RWPE2 (cell line): ENCODE measurements at regions not wholly inside any gene's neighbourhood (a gene's known extent, or its start where the extent isn't known, plus 50 kb on each side); places are given as distances from the start of the nearest gene placed in this dataset.

ENCODE experiments used
- ATAC-seq: fragments of 200-7000 bp; cut with Tn5 transposase; 3 replicates; pipeline ENCODE4 v1.9.1; 2021; ENCODE audit warnings: low read depth
- DNase-seq: peaks from one replicate; pipeline ENCODE4 v3.0.0-alpha.2; 2020; ENCODE audit warnings: low spot score
- H3K27ac ChIP-seq: fragments of 450-650 bp; 2 replicates; pipeline ENCODE4 v1.5.1; 2017; ENCODE audit warnings: mild to moderate bottlenecking; ENCODE audit not compliant: poor library complexity, severe bottlenecking
- H3K27me3 ChIP-seq: fragments of 250-450 bp; sonication (Bioruptor Pico); 2 replicates; pipeline ENCODE4 v1.5.1; 2021; ENCODE audit warnings: mild to moderate bottlenecking, moderate library complexity; ENCODE audit not compliant: insufficient read depth, poor library complexity, severe bottlenecking
- H3K36me3 ChIP-seq: fragments of 250-450 bp; sonication (Bioruptor Pico); 2 replicates; pipeline ENCODE4 v1.5.1; 2020; ENCODE audit warnings: low read depth, mild to moderate bottlenecking, moderate library complexity
- H3K4me1 ChIP-seq: fragments of 250-450 bp; sonication (Bioruptor Pico); 2 replicates; pipeline ENCODE4 v1.5.1; 2021; ENCODE audit warnings: mild to moderate bottlenecking, moderate library complexity; ENCODE audit not compliant: insufficient read depth, poor library complexity, severe bottlenecking
- H3K4me3 ChIP-seq: fragments of 250-450 bp; sonication (Bioruptor Pico); 2 replicates; pipeline ENCODE4 v1.5.1; 2021; ENCODE audit warnings: mild to moderate bottlenecking, moderate library complexity; ENCODE audit not compliant: severe bottlenecking
- H3K9me3 ChIP-seq: fragments of 250-450 bp; sonication (Bioruptor Pico); 2 replicates; pipeline ENCODE4 v1.5.1; 2021; ENCODE audit warnings: mild to moderate bottlenecking, moderate library complexity; ENCODE audit not compliant: severe bottlenecking
- CTCF ChIP-seq: fragments of 450-650 bp; IDR thresholded peaks from one replicate; pipeline ENCODE4 v1.5.1; 2017; ENCODE audit warnings: mild to moderate bottlenecking, moderate library complexity; ENCODE audit not compliant: poor library complexity, severe bottlenecking

- no peaks in the 10 kb centered on the region for H3K9me3 ChIP-seq
- H3K4me3 ChIP-seq = no peak overlapping the region
- H3K36me3 ChIP-seq = no peaks in the 10 kb centered on the region
- no peaks in the 10 kb centered on the region for H3K27me3 ChIP-seq
- H3K4me1 ChIP-seq = no peaks in the 10 kb centered on the region
- TF ChIP-seq CTCF = no peak
- ATAC-seq (no peak), DNase-seq (no peak)
- no peak overlapping the region for H3K27ac ChIP-seq
Observed at GRCh38 chr4:19119904-19120560, 1098.5 kb upstream of the LCORL start.

GRCh38 chr4:19117022-19117421 lies 1095.5 kb upstream of the LCORL start:
- Histone ChIP-seq H3K27me3 (no peaks in the 10 kb centered on the region), H3K9me3 (no peaks in the 10 kb centered on the region), H3K36me3 (no peaks in the 10 kb centered on the region), H3K4me1 (no peaks in the 10 kb centered on the region), H3K27ac (no peak overlapping the region), H3K4me3 (no peak overlapping the region)
- ATAC-seq (no peak), DNase-seq (no peak)
- no peak for TF ChIP-seq CTCF

GRCh38 chr4:19104176-19104575 lies 1082.6 kb upstream of the LCORL start:
- DNase-seq = no peak
- Histone ChIP-seq H3K4me1 (no peaks in the 10 kb centered on the region), H3K36me3 (no peaks in the 10 kb centered on the region), H3K27me3 (no peaks in the 10 kb centered on the region), H3K4me3 (no peak overlapping the region), H3K27ac (no peak overlapping the region), H3K9me3 (no peaks in the 10 kb centered on the region)
- ATAC-seq = no peak
- TF ChIP-seq CTCF = no peak

- no peak for ATAC-seq
Observed at GRCh38 chr4:19095491-19096046, 1074.0 kb upstream of the LCORL start.

More at GRCh38 chr4:19095491-19096046, 1074.0 kb upstream of the LCORL start:
- no peaks in the 10 kb centered on the region for H3K36me3 ChIP-seq
- no peak for DNase-seq
- no peak for TF ChIP-seq CTCF
- H3K27ac ChIP-seq = no peak overlapping the region
- H3K9me3 ChIP-seq = no peaks in the 10 kb centered on the region
- H3K27me3 ChIP-seq = no peaks in the 10 kb centered on the region
- no peak overlapping the region for H3K4me3 ChIP-seq
- H3K4me1 ChIP-seq = no peaks in the 10 kb centered on the region
